Omental fat pad (tissue), 3 donors: ENCODE measurements at regions not wholly inside any gene's neighbourhood (a gene's known extent, or its start where the extent isn't known, plus 50 kb on each side); places are given as distances from the start of the nearest gene placed in this dataset.
"Not testable (repeated sequence)": the region's sequence is repeated elsewhere in the genome, so short reads cannot be mapped to it uniquely, and the experiment has no call there.

Source experiments
- ATAC-seq: fragments of 150-250 bp; one replicate; pipeline ENCODE4 v1.9.1; 2016; ENCODE audit warnings: mild to moderate bottlenecking, moderate library complexity; ENCODE audit not compliant: low FRiP score
- DNase-seq: peaks from one replicate; pipeline ENCODE4 v3.0.0-alpha.2; 2019; ENCODE audit warnings: low spot score
- TF ChIP-seq, protein P1 (sequence below), 3 donors: fragments of 450-650 bp; IDR thresholded peaks; one replicate each; pipeline ENCODE4 v1.5.1; 2016 to 2017; ENCODE audit warnings: antibody characterized with exemption in 3 of 3, mild to moderate bottlenecking in 3 of 3, moderate library complexity in 2 of 3

DNA sequence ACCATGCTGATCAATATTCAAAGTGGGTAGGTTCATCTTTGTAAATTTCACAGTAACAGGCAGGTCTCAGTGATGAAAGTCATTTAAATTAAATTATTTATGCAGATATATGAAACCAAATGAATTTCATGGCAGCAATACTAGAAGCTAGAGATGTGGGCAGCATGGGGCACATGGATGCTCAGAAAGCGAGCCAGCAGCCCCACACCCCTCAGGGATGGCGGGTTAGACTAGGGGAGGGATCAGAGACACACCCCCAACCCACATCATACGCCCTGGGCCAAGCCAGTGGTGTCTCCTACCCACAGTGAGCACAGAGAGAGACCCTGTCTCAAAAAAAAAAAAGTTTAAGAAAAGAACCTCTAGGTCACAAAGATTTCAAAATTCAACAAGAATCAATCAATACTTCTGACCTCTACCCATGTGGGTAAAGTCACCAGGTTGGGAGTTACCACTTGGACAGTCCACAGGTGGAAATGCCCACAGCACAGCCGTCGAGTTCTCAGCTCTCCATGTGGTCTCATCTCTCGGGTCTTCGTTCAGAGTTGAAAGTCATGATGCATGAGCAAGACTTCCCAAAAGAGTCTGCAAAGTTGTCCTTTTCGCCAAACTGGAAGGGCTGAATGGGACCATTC is 79.3 kb upstream of the PPP2R2D start:
- TF ChIP-seq, protein P1, sequence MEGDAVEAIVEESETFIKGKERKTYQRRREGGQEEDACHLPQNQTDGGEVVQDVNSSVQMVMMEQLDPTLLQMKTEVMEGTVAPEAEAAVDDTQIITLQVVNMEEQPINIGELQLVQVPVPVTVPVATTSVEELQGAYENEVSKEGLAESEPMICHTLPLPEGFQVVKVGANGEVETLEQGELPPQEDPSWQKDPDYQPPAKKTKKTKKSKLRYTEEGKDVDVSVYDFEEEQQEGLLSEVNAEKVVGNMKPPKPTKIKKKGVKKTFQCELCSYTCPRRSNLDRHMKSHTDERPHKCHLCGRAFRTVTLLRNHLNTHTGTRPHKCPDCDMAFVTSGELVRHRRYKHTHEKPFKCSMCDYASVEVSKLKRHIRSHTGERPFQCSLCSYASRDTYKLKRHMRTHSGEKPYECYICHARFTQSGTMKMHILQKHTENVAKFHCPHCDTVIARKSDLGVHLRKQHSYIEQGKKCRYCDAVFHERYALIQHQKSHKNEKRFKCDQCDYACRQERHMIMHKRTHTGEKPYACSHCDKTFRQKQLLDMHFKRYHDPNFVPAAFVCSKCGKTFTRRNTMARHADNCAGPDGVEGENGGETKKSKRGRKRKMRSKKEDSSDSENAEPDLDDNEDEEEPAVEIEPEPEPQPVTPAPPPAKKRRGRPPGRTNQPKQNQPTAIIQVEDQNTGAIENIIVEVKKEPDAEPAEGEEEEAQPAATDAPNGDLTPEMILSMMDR (IDR thresholded peaks at IDR 0.05): no peak
- DNase-seq: no peak
- ATAC-seq: no peak

DNA sequence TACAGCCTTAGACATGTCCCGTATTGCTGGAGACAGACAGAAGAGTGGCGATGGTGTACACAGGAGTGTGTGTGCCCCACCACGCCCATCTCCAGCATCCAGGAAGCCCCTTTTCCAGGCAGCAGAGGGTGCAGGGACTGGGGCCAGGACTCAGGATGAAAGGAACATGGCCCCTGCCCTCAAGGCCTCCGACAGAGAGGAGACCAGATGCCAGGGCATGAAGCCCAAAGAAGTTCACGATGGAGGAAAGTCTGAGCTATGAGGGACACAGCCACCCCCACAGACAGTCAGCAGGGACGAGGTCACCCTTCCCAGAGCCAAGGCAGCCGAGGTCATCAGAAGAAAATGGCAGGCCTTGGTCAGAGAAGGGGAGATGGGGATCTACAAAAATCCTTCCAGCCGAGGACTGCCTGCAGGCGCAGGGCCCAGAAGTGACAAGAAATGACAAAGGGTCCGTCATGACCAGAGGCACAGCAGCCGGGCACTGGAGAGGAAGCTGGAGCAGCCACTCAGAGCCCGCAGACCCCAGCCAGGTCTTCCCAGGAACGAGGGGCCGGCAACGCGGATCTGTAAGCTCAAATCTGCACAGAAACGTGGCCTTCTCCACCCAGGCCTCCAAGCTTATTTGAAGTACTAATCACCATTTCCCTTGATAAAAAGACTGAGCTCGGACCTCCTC is 78.7 kb upstream of the PPP2R2D start:
- DNase-seq: no peak

DNA sequence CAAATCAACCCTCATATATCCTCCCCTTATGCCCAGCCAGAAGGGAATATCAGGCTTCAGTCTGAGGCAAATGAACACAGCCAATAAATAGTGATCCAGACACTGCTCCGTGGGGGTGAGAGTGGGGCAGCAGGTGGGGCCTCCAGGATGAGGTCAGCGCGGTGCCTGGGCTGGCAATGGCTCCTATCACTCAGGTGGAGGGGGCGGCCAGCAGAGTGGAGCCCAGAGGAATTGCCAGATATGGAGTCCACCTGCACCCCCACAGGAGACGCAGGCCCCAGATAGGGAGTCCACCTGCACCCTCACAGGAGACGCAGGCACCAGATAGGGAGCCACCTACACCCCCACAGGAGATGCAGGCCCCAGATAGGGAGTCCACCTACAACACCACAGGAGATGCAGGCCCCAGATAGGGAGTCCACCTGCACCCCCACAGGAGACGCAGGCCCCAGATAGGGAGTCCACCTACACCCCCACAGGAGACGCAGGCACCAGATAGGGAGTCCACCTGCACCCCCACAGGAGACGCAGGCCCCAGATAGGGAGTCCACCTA is 78.0 kb upstream of the PPP2R2D start:
- DNase-seq (no peak), ATAC-seq (no peak)
- TF ChIP-seq, protein P1 (IDR thresholded peaks at IDR 0.05): no peak

More for the DNA sequence above, 78.7 kb upstream of the PPP2R2D start:
- no peak for ATAC-seq
- TF ChIP-seq, protein P1 (IDR thresholded peaks at IDR 0.05): no peak

DNA sequence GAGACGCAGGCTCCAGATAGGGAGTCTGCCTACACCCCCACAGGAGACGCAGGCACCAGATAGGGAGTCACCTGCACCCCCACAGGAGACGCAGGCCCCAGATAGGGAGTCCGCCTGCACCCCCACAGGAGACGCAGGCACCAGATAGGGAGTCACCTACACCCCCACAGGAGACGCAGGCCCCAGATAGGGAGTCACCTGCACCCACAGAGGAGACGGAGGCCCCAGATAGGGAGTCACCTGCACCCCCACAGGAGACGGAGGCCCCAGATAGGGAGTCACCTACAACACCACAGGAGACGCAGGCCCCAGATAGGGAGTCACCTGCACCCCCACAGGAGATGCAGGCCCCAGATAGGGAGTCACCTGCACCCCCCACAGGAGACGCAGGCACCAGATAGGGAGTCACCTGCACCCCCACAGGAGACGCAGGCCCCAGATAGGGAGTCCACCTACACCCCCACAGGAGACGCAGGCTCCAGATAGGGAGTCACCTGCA is 77.2 kb upstream of the PPP2R2D start:
- ATAC-seq, DNase-seq: not testable (repeated sequence)

DNA sequence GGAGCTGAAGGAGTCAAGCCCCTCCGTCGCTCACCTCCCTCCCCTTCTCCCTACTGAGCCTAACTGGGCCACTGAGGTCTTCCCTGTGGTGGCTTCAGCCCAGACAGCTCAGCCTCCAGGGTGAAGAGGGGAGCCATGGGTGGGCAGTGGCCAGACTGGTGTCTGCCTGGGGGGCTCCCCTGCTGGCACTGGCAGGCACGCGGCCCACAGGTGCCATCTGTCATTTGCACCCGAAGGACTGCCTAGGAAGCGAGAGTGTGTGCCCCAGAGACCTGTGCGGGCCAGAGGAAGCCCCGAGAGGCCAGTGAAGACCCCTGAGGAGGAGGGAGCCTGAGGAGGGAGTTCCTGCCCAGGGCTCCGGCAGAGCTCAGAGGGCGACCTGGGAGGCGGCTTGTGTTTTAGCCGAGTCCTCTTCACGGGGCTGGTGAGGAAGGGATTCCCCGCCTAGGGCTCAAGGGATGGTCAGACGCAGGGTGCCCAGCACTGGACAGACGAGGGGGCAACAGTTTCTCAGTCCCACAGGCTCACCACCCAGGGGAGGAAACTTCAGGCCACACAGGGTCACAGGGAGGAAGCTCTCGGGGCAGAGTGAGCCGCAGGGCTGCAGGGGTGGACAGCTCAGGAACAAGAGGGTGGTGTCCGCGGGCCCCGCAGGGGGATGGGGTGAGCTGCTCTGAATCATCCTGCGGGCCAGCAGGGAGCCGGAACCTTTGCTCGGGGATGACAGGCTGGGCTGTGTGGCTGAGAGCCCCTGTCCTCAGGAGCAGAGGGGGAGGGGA is 76.2 kb upstream of the PPP2R2D start:
- TF ChIP-seq, protein P1 (IDR thresholded peaks at IDR 0.05): no peak
- DNase-seq (no peak), ATAC-seq (no peak)

DNA sequence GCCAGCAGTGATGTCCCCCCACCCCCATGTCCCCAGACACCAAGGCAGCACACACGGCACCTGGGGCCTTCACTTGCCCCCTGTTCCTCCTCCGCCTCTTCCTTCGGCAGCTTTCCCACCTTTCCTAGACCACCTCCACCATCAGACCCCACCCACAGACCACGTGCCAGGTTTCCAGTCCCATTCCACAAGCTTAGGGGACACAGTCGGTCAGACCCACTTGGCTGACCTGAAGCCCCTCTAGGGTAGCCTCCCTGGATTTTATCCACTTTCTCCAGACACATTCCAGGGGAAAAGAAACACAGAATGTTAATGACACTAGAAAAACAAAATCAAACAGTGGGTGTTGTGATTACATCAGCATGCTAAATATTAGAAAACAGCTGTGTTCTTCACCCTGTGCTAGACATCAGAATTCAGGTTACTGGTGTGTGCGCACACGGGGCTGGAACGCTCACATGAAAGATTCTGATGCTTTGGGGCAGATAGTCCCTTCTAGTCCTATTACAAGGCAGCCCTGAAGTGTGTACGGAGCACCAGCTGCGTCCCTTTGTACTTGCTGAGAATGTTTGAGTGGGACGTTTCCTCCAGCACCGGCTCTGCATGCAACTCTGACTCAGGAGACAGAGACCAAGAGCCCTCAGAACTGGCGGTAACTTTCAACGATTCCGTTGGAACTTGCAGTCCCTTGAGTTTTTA is 75.5 kb upstream of the PPP2R2D start:
- no peak for ATAC-seq
- DNase-seq: peak; percentile 12
- TF ChIP-seq, protein P1 (IDR thresholded peaks at IDR 0.05): no peak
